A549 (cell line): ENCODE measurements at regions not wholly inside any gene's neighbourhood (a gene's known extent, or its start where the extent isn't known, plus 50 kb on each side); places are given as distances from the start of the nearest gene placed in this dataset.

Experiments used
- ATAC-seq, 2 experiments: fragments of 200-7000 bp in 1 of 2; fragments of >200 bp in 1 of 2; cut with Nextera tagmentation in 1 of 2; cut with Tn5 transposase in 1 of 2; 3 replicates each; pipeline versions ENCODE4 v1.8.0 to v1.9.1; 2018 to 2020; ENCODE audit warnings: mild to moderate bottlenecking in 1 of 2, moderate library complexity in 1 of 2
- CTCF ChIA-PET: fragments of 300-600 bp; sonication (Branson Sonifier 250); formaldehyde crosslinking; extraction: SDS; loops from one replicate; lab custom pipeline; 2021; ENCODE audit warnings: antibody characterized with exemption, inconsistent platforms; lab: Yijun Ruan, JAX
- POLR2A ChIA-PET: fragments of 350-600 bp; formaldehyde crosslinking; extraction: SDS; loops from one replicate; lab custom pipeline; 2021; ENCODE audit warnings: antibody characterized with exemption, inconsistent platforms; lab: Yijun Ruan, JAX
- DNase-seq, 2 experiments: peaks; one replicate each; pipeline versions ENCODE4 v3.0.0 to v3.0.0-alpha.2; 2011 to 2016; ENCODE audit warnings: low read depth in 1 of 2, low spot score in 1 of 2
- FAIRE-seq: peaks from 2 replicates; lab custom pipeline; 2011; peaks lifted over from hg19 to GRCh38; lab: Jason Lieb, UNC
- H3K27ac ChIP-seq, 2 experiments: fragments of >200 bp; sonication (Bioruptor Twin); formaldehyde crosslinking; 3 replicates each; pipeline ENCODE4 v1.5.1; 2016 to 2017
- H3K4me1 ChIP-seq: fragments of >200 bp; sonication (Bioruptor Twin); formaldehyde crosslinking; 3 replicates; pipeline ENCODE4 v1.6.1; 2016
- H3K4me2 ChIP-seq: fragments of >200 bp; sonication (Bioruptor Twin); formaldehyde crosslinking; 3 replicates; pipeline ENCODE4 v1.6.1; 2016
- H3K4me3 ChIP-seq: fragments of >200 bp; sonication (Bioruptor Twin); formaldehyde crosslinking; 3 replicates; pipeline ENCODE4 v1.5.1; 2016
- H3K9me3 ChIP-seq: fragments of >200 bp; sonication (Bioruptor Twin); formaldehyde crosslinking; 3 replicates; pipeline ENCODE4 v1.6.1; 2016
- CBX2 ChIP-seq: fragments of 200-600 bp; sonication (generic); IDR thresholded peaks from 2 replicates; pipeline ENCODE4 v1.6.1; 2016; ENCODE audit warnings: low read depth, mild to moderate bottlenecking, borderline replicate concordance
- ELK1 ChIP-seq: fragments of 150-350 bp; IDR thresholded peaks from 2 replicates; pipeline ENCODE4 v1.6.1; 2014; ENCODE audit warnings: low read depth, mild to moderate bottlenecking, low read length
- EP300 ChIP-seq, 2 experiments: fragments of >200 bp; sonication (Bioruptor Twin); formaldehyde crosslinking; IDR thresholded peaks; 2 replicates in 1 of 2; 3 replicates in 1 of 2; pipeline ENCODE4 v1.6.1; 2016 to 2017
- ESRRA ChIP-seq: fragments of 150-350 bp; IDR thresholded peaks from 2 replicates; pipeline ENCODE4 v1.6.1; 2014; ENCODE audit warnings: mild to moderate bottlenecking, low read length, borderline replicate concordance
- FOSB ChIP-seq: fragments of 250-450 bp; sonication (Bioruptor Pico); IDR thresholded peaks from 2 replicates; pipeline ENCODE4 v1.5.0; 2020; ENCODE audit warnings: mild to moderate bottlenecking, moderate library complexity
- FOXS1 ChIP-seq: fragments of 250-450 bp; sonication (Bioruptor Pico); IDR thresholded peaks from 2 replicates; pipeline ENCODE4 v1.5.0; 2020; ENCODE audit warnings: mild to moderate bottlenecking, moderate library complexity
- HES2 ChIP-seq: fragments of >200 bp; sonication (Bioruptor Twin); formaldehyde crosslinking; IDR thresholded peaks from 2 replicates; pipeline ENCODE4 v1.6.1; 2016
- HOXB5 ChIP-seq: fragments of 250-450 bp; sonication (Bioruptor Pico); IDR thresholded peaks from 2 replicates; pipeline ENCODE4 v1.5.0; 2020; ENCODE audit warnings: mild to moderate bottlenecking, moderate library complexity
- JUN ChIP-seq, 2 experiments: fragments of >200 bp; sonication (Bioruptor Twin); formaldehyde crosslinking; IDR thresholded peaks; 2 replicates in 1 of 2; 3 replicates in 1 of 2; pipeline ENCODE4 v1.6.1; 2016 to 2017
- JUNB ChIP-seq: fragments of >200 bp; sonication (Bioruptor Twin); formaldehyde crosslinking; IDR thresholded peaks from 2 replicates; pipeline ENCODE4 v1.6.1; 2016
- KDM5A ChIP-seq: fragments of 200-600 bp; sonication (generic); IDR thresholded peaks from 2 replicates; pipeline ENCODE4 v1.6.1; 2016; ENCODE audit warnings: antibody characterized with exemption, mild to moderate bottlenecking
- MAFK ChIP-seq: fragments of 450-650 bp; IDR thresholded peaks from 2 replicates; pipeline ENCODE4 v1.6.1; 2014; ENCODE audit not compliant: partially characterized antibody
- NFE2L2 ChIP-seq: fragments of 150-350 bp; conservative IDR thresholded peaks from 2 replicates; pipeline ENCODE4 v1.6.1; 2014; ENCODE audit warnings: low read length
- POLR2A ChIP-seq: IDR thresholded peaks from 2 replicates; pipeline ENCODE4 v1.6.1; 2012; ENCODE audit warnings: mild to moderate bottlenecking, low read length
- RCOR1 ChIP-seq: fragments of 150-350 bp; IDR thresholded peaks from 2 replicates; pipeline ENCODE4 v1.6.1; 2014; ENCODE audit warnings: antibody characterized with exemption, low read length, low read depth
- RNF2 ChIP-seq: fragments of 200-600 bp; sonication (generic); IDR thresholded peaks from 2 replicates; pipeline ENCODE4 v1.6.1; 2016; ENCODE audit warnings: low read depth, mild to moderate bottlenecking, antibody characterized with exemption, moderate library complexity, borderline replicate concordance
- ZC3H11A ChIP-seq: fragments of 450-650 bp; IDR thresholded peaks from 2 replicates; pipeline ENCODE4 v1.6.1; 2014; ENCODE audit warnings: antibody characterized with exemption, mild to moderate bottlenecking
- ZFP36 ChIP-seq: fragments of 450-650 bp; IDR thresholded peaks from 2 replicates; pipeline ENCODE4 v1.6.1; 2014; ENCODE audit warnings: borderline replicate concordance; ENCODE audit not compliant: partially characterized antibody
- ZNF302 ChIP-seq: fragments of 250-450 bp; sonication (Bioruptor Pico); IDR thresholded peaks from 2 replicates; pipeline ENCODE4 v1.9.0; 2021; ENCODE audit warnings: inconsistent platforms, mild to moderate bottlenecking, moderate library complexity
- ZSCAN20 ChIP-seq: fragments of 250-450 bp; sonication (Bioruptor Pico); IDR thresholded peaks from 2 replicates; pipeline ENCODE4 v1.8.0; 2022; ENCODE audit warnings: mild to moderate bottlenecking, moderate library complexity
- WGBS: methylation state at CpG from one replicate; pipeline ENCODE4 v1.1.6; 2017; ENCODE audit errors: missing lambda C conversion rate; 5-methylcytosine and 5-hydroxymethylcytosine counted together
- TF ChIP-seq, protein P1 (sequence below): IDR thresholded peaks from 2 replicates; pipeline ENCODE4 v1.6.1; 2012
- TF ChIP-seq, protein P2 (sequence below): fragments of 250-450 bp; sonication (Bioruptor Pico); IDR thresholded peaks from 2 replicates; pipeline ENCODE4 v1.5.0; 2020; ENCODE audit warnings: low read depth, mild to moderate bottlenecking, moderate library complexity
- TF ChIP-seq, protein P3 (sequence below): fragments of 250-450 bp; sonication (Bioruptor Pico); IDR thresholded peaks from 2 replicates; pipeline ENCODE4 v1.5.0; 2021; ENCODE audit warnings: mild to moderate bottlenecking, moderate library complexity, borderline replicate concordance
- TF ChIP-seq, protein P4 (sequence below): IDR thresholded peaks from 2 replicates; pipeline ENCODE4 v1.6.1; 2012; ENCODE audit warnings: low read depth, borderline replicate concordance
- TF ChIP-seq, protein P5 (sequence below): fragments of >200 bp; sonication (Bioruptor Twin); formaldehyde crosslinking; IDR thresholded peaks from 3 replicates; pipeline ENCODE4 v1.6.1; 2016

GRCh38 chr6:1143655-1144054 lies 168.2 kb upstream of the FOXQ1 start:
- POLR2A ChIA-PET: no interaction called here
- CTCF ChIA-PET: interaction anchor here (0.8 to 1.6 kb wide), 2 partner anchors 347 to 974 kb away, joined by 3 to 4 read pairs; no protein-coding TSS in a partner anchor
- no peaks in the 10 kb centered on the region for H3K4me1 ChIP-seq
- no peak overlapping the region for H3K4me3 ChIP-seq
- FAIRE-seq: no peak
- no peak overlapping the region for H3K4me2 ChIP-seq
- TF ChIP-seq HES2: no peak
- TF ChIP-seq POLR2A: no peak
- TF ChIP-seq FOXS1 (CRISPR knock-in tag): no peak
- TF ChIP-seq, protein P1, sequence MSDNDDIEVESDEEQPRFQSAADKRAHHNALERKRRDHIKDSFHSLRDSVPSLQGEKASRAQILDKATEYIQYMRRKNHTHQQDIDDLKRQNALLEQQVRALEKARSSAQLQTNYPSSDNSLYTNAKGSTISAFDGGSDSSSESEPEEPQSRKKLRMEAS: no peak
- TF ChIP-seq NFE2L2: no peak
- no peak for TF ChIP-seq ELK1
- TF ChIP-seq ESRRA: no peak
- TF ChIP-seq, protein P2, sequence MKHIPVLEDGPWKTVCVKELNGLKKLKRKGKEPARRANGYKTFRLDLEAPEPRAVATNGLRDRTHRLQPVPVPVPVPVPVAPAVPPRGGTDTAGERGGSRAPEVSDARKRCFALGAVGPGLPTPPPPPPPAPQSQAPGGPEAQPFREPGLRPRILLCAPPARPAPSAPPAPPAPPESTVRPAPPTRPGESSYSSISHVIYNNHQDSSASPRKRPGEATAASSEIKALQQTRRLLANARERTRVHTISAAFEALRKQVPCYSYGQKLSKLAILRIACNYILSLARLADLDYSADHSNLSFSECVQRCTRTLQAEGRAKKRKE (CRISPR knock-in tag): no peak
- TF ChIP-seq KDM5A: no peak
- TF ChIP-seq, protein P3, sequence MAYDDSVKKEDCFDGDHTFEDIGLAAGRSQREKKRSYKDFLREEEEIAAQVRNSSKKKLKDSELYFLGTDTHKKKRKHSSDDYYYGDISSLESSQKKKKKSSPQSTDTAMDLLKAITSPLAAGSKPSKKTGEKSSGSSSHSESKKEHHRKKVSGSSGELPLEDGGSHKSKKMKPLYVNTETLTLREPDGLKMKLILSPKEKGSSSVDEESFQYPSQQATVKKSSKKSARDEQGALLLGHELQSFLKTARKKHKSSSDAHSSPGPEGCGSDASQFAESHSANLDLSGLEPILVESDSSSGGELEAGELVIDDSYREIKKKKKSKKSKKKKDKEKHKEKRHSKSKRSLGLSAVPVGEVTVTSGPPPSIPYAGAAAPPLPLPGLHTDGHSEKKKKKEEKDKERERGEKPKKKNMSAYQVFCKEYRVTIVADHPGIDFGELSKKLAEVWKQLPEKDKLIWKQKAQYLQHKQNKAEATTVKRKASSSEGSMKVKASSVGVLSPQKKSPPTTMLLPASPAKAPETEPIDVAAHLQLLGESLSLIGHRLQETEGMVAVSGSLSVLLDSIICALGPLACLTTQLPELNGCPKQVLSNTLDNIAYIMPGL: no peak
- no peak for TF ChIP-seq JUN (IDR thresholded peaks at IDR 0.05)
- TF ChIP-seq CBX2: no peak
- TF ChIP-seq ZFP36: no peak
- no peak for TF ChIP-seq RCOR1
- TF ChIP-seq ZSCAN20: no peak
- TF ChIP-seq JUNB: no peak
- no peak for TF ChIP-seq ZNF302 (CRISPR knock-in tag)
- no peak for TF ChIP-seq EP300 (IDR thresholded peaks at IDR 0.05)
- TF ChIP-seq RNF2: no peak
- H3K27ac ChIP-seq: no peak overlapping the region
- no peaks in the 10 kb centered on the region for H3K9me3 ChIP-seq
- ATAC-seq: no peak
- no peak for DNase-seq
- WGBS: 78% methylated on average over 7 of the region's 7 CpGs

GRCh38 chr6:1139155-1139890 lies 172.6 kb upstream of the FOXQ1 start:
- TF ChIP-seq MAFK (peak; percentile 25), ZC3H11A (no peak), HOXB5 (no peak), FOSB (no peak)
- TF ChIP-seq, protein P4, sequence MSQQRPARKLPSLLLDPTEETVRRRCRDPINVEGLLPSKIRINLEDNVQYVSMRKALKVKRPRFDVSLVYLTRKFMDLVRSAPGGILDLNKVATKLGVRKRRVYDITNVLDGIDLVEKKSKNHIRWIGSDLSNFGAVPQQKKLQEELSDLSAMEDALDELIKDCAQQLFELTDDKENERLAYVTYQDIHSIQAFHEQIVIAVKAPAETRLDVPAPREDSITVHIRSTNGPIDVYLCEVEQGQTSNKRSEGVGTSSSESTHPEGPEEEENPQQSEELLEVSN: no peak
- TF ChIP-seq, protein P5, sequence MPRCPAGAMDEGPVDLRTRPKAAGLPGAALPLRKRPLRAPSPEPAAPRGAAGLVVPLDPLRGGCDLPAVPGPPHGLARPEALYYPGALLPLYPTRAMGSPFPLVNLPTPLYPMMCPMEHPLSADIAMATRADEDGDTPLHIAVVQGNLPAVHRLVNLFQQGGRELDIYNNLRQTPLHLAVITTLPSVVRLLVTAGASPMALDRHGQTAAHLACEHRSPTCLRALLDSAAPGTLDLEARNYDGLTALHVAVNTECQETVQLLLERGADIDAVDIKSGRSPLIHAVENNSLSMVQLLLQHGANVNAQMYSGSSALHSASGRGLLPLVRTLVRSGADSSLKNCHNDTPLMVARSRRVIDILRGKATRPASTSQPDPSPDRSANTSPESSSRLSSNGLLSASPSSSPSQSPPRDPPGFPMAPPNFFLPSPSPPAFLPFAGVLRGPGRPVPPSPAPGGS: no peak
- TF ChIP-seq, all 56 proteins: peak for 1
- ChIA-PET POLR2A (no interaction called here), CTCF (no interaction called here)
- no peaks in the 10 kb centered on the region for H3K9me3 ChIP-seq
- no peak overlapping the region for H3K27ac ChIP-seq
- no peak overlapping the region for H3K4me3 ChIP-seq
- H3K4me1 ChIP-seq: no peaks in the 10 kb centered on the region
- ATAC-seq: no peak
- FAIRE-seq: no peak
- 28% methylated on average over 4 of the region's 4 CpGs for WGBS
- no peak for DNase-seq
- no peak overlapping the region for H3K4me2 ChIP-seq
